ENCODE measurements at regions not wholly inside any gene's neighbourhood (a gene's known extent, or its start where the extent isn't known, plus 50 kb on each side); places are given as distances from the start of the nearest gene placed in this dataset.
"Not testable (repeated sequence)": the region's sequence is repeated elsewhere in the genome, so short reads cannot be mapped to it uniquely, and the experiment has no call there.

DNA sequence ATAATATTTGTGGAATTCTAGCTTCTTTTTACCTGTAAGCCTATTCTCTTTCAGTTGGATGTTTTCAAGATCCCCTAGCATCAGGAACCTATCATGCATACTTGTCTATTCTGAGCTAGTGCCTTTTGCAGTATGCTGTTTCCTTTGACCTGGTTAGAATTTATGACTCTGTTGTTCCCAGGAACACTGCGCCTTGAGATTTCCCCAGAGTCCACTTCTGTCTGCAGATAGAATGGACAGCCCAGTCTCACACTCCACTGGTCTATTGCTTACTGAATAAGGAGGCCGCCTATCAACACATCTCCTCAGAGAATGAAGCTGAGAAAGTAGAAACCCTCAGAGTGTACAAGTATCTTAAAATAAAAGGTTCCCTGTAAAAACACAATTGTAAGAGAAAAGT, 465.1 kb upstream of the GALNTL6 start:
- no peak for DNase-seq (ENCODE audit: low read depth, low spot score)

DNA sequence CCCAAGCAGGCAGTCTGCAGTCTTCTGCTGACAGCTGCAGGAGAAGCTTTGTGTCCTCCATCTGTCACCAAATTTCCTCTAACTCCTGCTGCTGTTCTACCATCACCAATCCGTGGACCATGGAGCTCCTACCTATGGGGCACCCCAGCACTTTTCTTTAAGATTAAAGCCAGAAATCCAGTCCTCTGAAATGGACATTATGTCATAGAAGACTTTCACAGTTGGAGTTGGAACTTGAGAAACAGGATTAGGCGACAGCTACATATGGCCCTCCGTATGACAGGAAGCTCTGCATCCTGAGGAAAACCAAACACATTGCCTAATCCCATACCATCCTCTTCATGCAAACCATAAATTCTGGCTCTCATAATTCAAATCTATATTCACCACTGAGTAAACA, 470.6 kb upstream of the GALNTL6 start:
- no peak for DNase-seq (ENCODE audit: low read depth, low spot score)

DNA sequence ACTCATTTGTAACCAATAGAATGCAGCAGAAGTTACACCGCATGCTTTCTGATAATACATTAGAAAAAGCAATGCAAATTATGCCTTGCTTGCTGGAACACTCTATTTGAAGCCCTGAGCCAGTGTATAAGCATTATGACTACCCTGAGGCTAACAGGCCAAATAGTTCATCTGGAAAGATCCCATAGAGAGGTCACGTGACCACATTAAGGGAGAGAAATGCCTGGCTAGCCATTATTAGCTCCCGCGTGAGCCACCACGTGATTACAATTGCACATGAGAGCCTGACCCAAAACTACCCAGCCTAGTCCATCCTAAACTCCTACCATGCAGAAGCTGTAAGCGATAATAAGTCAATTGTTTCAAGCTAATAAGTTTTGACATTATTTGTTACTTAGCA, 472.9 kb upstream of the GALNTL6 start:
- DNase-seq (ENCODE audit: low read depth, low spot score): no peak

DNA sequence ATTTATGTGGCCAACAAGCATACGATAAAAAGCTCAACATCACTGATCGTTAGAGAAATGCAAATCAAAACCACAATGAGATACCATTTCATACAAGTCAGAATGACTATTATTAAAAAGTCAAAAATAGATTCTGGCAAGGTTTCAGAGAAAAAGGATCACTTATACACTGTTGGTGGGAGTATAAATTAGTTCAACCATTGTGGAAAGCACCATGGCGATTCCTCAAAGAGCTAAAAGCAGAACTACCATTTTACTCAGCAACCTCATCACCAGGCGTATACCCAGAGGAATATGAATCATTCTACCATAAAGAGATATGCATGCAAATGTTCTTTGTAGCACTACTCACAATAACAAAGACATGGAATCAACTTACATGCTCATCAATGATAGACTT, 478.7 kb upstream of the GALNTL6 start:
- DNase-seq (ENCODE audit: low read depth, low spot score): no peak

DNA sequence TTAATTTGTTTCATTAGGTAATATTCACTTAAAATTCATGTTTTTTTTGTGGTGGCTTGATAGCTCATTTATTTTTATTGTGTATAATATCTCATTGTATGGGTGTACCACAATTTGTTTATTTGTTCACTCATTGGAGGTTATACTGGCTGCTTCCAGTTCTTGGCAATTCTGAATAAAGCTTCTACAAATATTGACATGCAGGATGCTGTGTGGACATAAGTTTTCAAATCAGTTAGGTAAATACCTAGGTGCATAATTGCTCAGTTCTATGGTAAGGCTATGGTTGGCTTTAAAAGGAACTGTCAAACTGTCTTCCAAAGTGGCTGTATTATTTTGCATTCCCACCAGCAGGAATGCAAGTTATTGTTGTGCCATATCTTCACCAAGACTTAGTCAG, 504.5 kb upstream of the GALNTL6 start:
- DNase-seq (ENCODE audit: low read depth, low spot score): no peak

DNA sequence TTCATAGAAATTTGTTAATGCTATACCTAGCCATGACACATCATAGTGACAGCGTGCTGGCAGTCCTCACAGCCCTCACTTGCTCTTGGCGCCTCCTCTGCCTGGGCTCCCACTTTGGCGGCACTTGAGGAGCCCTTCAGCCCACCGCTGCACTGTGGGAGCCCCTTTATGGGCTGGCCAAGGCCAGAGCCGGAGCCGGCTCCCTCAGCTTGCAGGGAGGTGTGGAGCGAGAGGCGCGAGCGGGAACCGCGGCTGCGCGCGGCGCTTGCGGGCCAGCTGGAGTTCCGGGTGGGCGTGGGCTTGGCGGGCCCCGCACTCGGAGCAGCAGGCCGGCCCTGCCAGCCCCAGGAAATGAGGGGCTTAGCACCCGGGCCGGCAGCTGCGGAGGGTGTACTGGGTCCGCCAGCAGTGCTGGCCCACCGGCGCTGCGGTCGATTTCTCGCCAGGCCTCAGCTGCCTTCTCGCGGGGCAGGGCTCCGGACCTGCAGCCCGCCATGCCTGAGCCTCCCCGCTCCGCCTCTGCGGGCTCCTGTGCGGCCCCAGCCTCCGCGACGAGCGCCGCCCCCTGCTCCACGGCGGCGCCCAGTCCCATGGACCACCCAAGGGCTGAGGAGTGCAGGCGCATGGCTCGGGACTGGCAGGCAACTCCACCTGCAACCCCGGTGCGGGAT, 515.0 kb upstream of the GALNTL6 start:
- DNase-seq (ENCODE audit: low read depth, low spot score): not testable (repeated sequence)

DNA sequence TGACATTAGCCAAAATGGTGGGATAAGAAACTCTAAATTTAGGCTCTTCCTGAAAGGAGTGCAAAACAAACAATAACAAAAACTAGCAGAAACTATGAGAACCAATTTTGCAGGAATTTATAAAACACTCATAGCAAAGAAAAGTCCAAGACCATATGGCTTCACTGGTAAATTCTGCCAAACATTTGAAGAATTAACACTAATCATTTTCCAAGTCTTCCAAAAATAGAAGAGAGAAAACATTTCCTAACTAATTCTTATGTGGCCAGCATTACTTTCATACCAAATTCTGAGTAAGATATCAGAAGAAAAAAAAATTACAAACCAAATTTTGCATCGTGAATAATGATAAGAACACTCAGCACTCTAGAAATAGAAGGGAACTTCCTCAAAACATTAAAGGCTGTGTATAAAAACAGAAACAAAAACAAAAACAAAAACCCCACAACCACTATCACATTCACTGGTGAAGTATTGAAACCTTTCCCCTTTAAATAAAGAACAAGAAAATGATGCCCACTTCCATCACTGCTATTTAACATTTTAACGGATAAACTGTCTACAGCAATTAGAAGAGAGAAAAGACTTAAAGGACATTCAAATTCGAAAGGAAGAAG, 524.3 kb upstream of the GALNTL6 start:
- no peak for DNase-seq (ENCODE audit: low read depth, low spot score)

DNA sequence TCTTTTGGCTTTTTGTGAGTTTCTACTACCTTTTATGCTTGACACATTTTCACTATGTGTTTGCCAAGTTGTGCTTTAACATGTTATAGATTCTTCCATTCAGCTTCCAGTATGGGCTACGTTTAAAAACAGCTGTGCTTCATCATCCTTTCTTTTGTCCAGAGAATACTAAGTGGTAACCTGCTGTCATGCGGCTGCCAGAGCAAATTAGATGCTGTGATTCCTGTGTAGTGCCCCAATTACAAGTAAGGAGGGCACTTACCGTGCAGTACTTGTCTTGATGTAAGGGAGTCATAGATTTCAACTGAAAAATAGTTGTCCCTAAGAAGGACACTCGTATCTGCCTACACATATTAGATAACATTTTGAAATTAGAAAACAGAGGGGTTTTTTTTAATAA, 531.8 kb upstream of the GALNTL6 start:
- DNase-seq (ENCODE audit: low read depth, low spot score): no peak

DNA sequence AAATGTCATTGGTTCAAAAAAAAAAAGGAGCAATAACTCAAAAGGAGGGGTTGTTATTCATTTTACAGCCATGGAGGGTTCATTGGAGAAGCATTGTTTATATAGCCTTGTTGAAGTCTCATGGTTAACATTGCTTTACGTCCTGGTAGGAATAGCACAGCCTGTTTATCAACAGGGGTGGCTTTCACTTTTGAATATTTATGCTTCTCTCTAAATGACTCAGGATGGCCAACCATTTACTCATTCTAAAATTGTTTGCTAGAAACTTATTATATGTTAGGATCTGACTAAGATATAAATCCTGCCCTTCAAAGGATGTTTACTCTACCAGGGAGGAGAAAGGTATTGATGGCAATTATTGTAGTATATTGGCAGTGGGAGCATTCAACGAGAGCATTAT, 534.1 kb upstream of the GALNTL6 start:
- no peak for DNase-seq (ENCODE audit: low read depth, low spot score)

DNA sequence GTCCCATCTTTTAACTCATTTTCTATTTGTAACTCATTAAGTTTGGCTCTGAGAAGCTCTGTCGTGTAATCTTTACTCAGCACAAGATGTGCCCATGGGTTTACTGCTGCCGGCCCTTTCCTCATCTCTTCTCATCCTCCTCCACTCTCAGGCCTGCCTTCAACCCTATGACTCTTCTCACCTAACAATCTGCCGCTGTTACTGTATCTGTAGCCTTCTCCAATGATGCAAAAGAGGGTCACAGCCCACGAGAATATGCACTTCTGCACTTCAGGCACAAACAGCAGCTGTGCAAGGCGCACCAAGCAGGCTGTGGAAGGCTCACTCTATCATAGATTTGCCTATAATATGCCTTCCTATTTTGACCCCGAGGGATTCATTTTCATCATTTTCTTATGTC, 546.5 kb upstream of the GALNTL6 start:
- DNase-seq (ENCODE audit: low read depth, low spot score): no peak

DNA sequence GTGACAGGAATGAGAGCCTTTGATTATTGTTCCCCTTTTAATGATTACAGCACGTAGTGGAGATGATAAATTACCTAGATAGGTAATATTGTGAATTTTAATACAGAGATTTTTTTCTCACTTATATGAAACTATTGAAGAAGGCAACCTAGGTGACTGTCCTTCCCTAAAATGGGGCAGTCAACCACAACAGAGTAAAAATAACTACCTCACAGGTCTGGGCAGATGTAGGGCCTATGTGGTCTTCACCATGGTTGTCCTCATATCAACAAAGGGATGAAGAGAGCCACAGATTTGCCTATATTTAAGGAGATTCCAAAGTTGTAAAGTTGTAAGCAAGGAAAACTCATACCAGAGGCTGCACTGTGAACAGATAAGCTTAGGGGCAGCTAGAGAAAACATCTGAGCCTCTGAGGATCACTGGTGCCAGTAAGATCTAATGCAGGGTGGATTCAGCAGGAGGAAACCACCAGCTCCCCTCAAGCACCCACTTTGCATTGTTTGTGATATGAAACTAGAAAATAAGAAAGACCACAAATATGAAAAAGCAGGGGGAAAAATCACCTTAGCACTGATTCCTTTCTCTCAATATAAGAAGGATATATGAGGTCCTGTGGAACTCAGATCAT, 547.9 kb upstream of the GALNTL6 start:
- no peak for DNase-seq (ENCODE audit: low read depth, low spot score)

DNA sequence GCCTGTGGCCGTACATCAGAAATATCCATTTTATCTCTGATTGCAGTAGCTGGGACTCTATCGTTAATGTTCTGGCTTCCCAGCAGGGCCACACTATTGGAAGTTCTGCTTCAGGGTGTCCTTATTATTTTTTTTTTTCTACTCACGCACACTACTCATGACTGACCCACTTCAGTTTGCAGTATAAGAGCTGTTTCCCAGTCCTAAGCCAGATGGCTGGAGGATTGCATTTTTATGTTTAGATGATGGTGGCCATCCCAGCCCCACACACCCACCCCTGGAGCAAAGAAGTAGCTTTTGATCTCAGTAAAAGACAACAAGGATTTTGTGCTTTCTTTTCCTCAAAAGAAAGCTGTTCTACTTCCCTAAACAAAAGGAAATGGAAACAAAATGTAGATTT, 557.0 kb upstream of the GALNTL6 start:
- DNase-seq (ENCODE audit: low read depth, low spot score): no peak

DNA sequence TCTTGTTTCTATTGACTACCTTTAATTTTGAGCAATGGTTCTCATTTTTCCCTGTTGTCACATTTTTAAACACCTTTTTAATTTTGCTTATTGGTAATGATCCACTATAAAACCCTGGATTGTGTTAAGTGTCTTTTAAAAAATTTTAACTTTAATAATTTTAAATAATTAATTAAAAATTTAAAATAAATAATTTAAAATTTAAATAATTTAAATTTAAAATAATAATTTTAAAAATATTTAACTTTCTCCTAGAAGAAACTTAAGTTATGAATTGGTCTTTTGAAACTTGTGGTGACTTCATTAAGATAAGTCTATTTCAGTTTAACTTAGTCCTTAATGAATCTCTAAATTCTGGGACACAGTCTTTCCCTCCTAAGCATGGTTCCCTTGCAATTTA, 566.3 kb upstream of the GALNTL6 start:
- DNase-seq (ENCODE audit: low read depth, low spot score): no peak

DNA sequence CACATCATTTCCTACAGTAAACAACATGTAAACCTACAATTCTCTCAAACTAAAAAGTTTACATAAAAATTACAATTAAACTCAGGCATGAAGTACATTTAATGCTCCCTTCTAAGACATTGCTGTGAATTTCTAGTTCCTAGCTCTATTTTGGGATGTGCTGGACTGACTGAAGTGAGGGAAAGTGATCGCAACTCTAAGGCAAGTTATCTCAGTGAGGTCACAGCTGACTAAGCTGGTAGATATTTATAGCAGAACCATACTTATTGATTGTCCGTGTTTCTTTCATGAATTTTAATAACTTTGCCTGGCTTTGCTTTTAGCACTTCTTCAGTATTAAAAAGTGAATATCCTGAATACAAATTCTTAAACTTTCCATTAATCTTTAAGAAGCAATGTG, 570.4 kb upstream of the GALNTL6 start:
- no peak for DNase-seq (ENCODE audit: low read depth, low spot score)

DNA sequence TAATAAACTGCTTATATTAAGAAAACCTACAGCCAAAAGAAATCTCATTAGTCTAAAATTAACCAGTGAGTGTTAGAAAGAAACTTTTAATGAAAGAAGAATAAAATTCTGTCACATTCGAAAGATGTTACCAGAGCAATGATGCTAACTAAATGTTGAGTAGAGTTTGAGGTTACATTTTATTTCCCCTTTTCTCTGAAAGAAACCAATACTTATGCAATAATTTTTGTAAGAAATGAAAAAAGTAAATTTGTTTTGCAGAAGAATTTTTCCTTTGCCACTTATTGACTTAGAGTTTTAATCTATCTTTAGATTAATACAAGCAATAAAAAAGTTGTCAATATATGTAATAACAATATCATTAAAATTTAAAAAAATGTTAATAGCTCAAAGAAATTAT, 574.0 kb upstream of the GALNTL6 start:
- no peak for DNase-seq (ENCODE audit: low read depth, low spot score)

DNA sequence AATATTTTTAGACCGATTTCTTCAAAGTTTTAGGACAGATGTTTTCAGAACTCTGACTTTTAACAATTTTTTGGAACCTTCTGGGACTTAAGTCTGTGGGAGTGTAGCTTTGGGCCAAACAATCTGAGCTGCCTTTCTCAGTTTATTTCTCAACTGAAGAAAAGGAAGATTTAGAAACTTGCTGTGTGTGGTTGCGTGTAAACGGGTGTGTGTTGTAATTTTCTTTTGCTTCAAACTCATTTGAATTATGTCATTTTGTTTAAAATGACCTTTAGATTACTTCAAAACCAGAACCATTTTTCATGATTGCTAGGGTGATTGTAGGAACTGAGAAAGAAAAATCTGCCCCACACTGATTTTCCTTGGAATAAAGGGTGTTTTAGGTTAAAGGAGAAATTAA, 577.7 kb upstream of the GALNTL6 start:
- no peak for DNase-seq (ENCODE audit: low read depth, low spot score)

DNA sequence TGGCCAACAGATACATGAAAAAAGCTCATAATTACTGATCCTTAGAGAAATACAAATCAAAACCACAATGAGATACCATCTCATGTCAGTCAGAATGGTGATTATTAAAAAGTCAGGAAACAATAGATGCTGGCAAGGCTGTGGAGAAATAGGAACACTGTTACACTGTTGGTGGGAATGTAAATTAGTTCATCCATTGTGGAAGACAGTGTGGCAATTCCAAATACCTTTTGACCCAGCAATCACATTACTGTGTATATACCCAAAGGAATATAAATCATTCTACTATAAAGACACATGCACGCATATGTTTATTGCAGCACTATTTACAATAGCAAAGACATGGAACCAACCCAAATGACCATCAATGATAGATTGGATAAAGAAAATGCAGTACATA, 583.9 kb upstream of the GALNTL6 start:
- DNase-seq (ENCODE audit: low read depth, low spot score): not testable (repeated sequence)

DNA sequence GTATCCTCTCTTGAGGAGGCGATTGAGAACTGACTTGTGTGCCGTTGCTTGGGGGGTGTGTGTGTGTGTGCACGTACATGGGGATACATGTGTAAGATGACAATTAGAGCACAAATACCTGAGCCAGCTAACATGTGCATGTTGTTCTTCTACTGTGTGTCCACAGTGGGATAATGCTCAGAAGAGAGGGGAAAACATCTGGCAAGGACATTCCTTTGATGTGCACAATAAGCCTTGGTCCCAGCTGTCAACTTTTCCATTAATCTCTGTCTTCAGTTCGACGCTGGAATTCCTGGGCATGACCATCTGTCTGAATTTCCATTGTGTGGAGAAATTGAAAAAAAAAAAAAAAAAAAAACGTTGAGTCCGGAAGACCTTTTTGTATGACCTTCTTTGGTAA, 592.0 kb upstream of the GALNTL6 start:
- DNase-seq (ENCODE audit: low read depth, low spot score): no peak

DNA sequence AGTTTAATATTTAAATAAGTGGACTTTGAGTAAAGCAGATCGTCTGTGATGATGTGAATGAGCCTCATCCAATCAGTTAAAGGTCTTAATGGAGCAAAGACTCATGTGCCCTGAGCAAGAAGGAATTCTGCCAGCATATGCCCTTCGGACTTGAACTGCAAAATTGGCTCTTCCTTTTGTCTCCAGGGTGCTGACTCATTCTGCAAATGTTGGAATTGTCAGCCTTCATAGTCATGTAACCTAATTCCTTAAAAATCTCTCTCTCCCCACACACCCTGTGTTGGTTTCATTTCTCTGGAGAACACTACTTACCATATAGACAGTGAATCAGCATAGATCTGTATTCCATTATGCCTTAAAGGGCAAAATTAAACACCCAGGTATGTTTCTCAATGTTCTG, 609.8 kb upstream of the GALNTL6 start:
- no peak for DNase-seq (ENCODE audit: low read depth, low spot score)

DNA sequence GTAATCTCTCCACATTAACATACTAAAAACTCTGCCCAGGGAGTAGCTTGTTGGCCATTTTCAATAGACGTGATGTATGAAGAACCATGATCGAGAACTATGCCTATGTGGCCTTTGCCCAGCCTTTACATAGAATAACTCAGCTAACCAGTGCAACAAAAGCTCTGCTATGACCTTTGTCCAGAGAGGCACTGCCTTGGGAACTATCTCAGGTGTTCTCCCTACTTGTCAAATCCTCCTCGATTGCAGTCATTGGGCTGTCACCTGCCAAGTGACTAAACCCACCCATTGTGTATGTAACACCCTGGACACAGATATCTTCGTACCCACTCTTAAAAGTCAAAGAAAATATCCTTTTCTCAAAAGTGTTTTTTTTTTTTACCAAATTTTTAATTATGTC, 610.3 kb upstream of the GALNTL6 start:
- DNase-seq (ENCODE audit: low read depth, low spot score): no peak

DNA sequence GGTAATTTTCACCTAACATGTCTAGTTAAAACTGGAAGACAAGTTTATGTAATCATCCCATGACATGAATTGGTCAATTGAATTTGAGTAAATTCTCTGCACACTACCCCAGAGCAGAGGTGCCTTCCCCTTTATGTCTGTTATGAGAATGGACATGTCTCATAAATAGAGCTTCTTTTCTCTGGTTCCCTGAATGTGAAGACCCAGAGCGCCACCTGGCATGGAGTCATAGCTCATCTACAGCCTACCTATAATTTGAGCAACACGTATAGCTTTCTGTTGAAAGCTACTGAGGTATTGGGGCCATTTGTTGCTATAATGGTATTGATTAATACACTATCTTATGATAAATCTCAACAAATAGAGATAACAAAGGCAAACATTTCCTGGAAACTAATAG, 626.5 kb upstream of the GALNTL6 start:
- DNase-seq (ENCODE audit: low read depth, low spot score): no peak

DNA sequence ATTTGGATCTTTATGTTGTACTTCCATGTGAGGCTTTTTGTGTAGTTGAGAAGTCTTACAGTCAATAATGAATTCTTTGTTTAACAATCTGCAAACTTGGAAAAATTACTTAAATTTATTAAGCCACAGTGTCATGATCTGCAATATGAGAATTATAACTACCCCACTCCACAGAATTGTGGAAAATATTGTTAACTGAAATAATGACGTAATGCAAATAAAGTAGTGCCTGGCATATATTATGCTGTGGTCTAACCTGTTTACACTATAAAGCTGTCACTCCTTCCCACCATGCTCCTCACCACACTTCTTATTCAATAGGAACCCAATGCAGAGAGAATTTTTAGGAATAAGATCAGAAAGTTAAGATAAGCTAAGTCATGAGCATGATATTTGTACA, 632.1 kb upstream of the GALNTL6 start:
- no peak for DNase-seq (ENCODE audit: low read depth, low spot score)

DNA sequence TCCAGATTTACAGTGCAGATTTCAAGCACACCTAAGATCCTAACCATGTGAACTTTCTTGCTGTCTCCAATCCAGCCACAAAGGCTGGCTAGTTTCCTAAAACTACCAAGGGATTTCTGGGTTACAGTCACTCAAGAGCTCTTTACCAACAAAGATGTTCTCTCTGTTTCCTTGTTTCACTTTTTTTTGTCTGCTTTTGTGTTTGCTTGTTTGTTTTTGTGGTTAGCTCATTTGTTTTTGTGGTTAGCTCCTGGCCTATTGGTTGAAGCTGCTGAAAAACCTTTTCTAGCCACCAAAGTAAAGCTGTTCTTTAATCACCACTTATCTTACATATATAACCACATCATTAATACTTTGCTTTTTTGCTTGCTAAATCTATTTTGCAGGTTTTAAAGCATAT, 642.5 kb upstream of the GALNTL6 start:
- no peak for DNase-seq (ENCODE audit: low read depth, low spot score)
